Spinal cord (tissue), 9 donors: ENCODE measurements at regions not wholly inside any gene's neighbourhood (a gene's known extent, or its start where the extent isn't known, plus 50 kb on each side); places are given as distances from the start of the nearest gene placed in this dataset.

Source experiments
- DNase-seq, 6 donors: peaks; one replicate each; pipeline versions ENCODE4 v3.0.0 to v3.0.0-alpha.2; 2013 to 2015; ENCODE audit warnings: low spot score in 6 of 6, low read depth in 4 of 6
- H3K27ac ChIP-seq: one replicate; pipeline ENCODE4 v1.5.1; 2013; ENCODE audit warnings: low read depth, low read length, control low read depth
- H3K27me3 ChIP-seq: one replicate; pipeline ENCODE4 v1.6.1; 2013; ENCODE audit warnings: low read length; ENCODE audit not compliant: control insufficient read depth, insufficient read depth
- H3K36me3 ChIP-seq: one replicate; pipeline ENCODE4 v1.6.1; 2013; ENCODE audit warnings: low read length; ENCODE audit not compliant: control insufficient read depth, insufficient read depth
- H3K4me1 ChIP-seq: one replicate; pipeline ENCODE4 v1.6.1; 2013; ENCODE audit warnings: low read length; ENCODE audit not compliant: control insufficient read depth, insufficient read depth
- H3K4me3 ChIP-seq: one replicate; pipeline ENCODE4 v1.5.1; 2013; ENCODE audit warnings: low read depth, low read length, control low read depth
- H3K9me3 ChIP-seq: one replicate; pipeline ENCODE4 v1.6.1; 2013; ENCODE audit warnings: low read length; ENCODE audit not compliant: control insufficient read depth, insufficient read depth
- WGBS: methylation state at CpG from one replicate; pipeline ENCODE4 v1.1.5; 2013; ENCODE audit warnings: missing lambda C conversion rate; ENCODE audit not compliant: insufficient coverage; 5-methylcytosine and 5-hydroxymethylcytosine counted together
- donor health status: healthy.

DNA sequence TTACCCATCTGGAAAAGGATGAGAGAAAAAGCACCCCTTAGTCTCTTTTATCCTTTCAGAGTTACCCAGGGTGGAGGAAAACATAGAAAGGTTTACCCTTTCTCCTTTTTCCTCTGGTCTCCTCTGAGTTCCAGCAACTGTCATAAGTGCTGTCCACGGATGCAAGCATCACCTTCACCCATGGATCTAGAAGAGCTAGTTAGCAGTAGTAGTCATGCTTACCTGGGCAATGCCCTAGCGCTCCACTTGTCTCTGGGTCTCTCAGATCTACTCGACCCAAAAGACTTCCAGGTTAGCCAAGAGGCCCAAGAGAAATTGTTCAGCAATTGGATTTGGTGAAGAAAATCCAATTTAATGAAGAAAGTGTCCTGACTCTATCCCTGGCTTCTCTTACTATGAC, 656.2 kb upstream of the PTPRD start:
- Histone ChIP-seq H3K36me3 (no peaks in the 10 kb centered on the region), H3K9me3 (peaks cover 13% of the 10 kb centered on the region), H3K4me3 (no peak overlapping the region), H3K4me1 (no peaks in the 10 kb centered on the region), H3K27me3 (no peaks in the 10 kb centered on the region), H3K27ac (no peak overlapping the region)
- 53% methylated on average over 3 of the region's 3 CpGs for WGBS
- DNase-seq = no peak

DNA sequence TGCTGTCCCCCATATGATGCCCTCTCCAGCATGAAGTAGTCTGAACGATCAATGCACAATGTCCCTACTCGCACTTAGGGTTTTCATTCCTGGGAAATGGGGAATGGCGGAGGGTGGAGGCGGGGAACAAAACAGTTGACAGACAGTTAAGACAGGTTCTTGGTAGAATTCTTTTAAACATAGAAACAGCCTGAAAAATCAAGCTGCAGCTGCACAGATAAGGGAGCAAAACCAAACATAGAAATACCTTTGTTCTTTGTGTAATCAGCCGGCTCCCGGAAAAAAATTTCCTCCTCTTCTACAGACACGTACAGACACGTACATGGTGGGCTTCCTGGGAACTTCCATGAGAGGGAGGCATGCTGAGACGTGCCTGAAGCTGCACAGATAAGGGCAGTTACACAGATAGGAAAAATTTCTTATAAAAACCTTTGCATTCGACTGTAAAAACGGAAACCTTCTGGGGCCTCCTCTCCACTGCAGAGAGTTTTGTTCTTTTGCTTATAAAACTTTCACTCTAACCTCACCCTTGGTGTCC, 662.4 kb upstream of the PTPRD start:
- 65% methylated on average over 2 of the region's 11 CpGs for WGBS
- DNase-seq = no peak

GRCh38 chr9:11312966-11313365, 700.2 kb upstream of the PTPRD start:
- no peaks in the 10 kb centered on the region for H3K36me3 ChIP-seq
- WGBS = 33% methylated on average over 1 of the region's 2 CpGs
- peak in 1 of 6 donors; percentile 62 for DNase-seq
- peaks cover 3% of the 10 kb centered on the region for H3K4me1 ChIP-seq
- H3K9me3 ChIP-seq = no peaks in the 10 kb centered on the region
- H3K27me3 ChIP-seq = no peaks in the 10 kb centered on the region
- H3K4me3 ChIP-seq = no peak overlapping the region
- H3K27ac ChIP-seq = no peak overlapping the region

More for the DNA sequence above, 662.4 kb upstream of the PTPRD start:
- Histone ChIP-seq H3K4me3 (no peak overlapping the region), H3K9me3 (no peaks in the 10 kb centered on the region), H3K27me3 (no peaks in the 10 kb centered on the region), H3K27ac (no peak overlapping the region), H3K4me1 (no peaks in the 10 kb centered on the region), H3K36me3 (no peaks in the 10 kb centered on the region)

DNA sequence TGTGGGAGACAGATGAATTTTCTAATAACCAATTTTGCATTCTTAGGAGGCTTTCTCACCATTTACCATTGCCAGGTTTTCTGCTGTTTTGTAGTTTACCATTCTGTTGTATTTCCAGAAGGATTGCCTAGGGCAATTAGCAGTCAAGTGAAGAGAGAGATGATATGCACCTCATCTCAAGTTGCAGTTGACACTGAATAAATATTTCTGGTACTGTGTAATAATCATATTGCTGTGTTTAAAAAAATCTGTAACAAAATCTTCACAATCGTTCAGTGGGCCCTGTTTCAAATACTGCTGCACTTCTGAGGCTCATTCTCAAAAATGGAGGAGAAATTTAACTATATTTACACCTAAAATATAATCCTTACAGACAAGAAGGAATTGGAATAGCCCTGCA, 706.1 kb upstream of the PTPRD start:
- no peaks in the 10 kb centered on the region for H3K36me3 ChIP-seq
- no peaks in the 10 kb centered on the region for H3K4me1 ChIP-seq
- no peaks in the 10 kb centered on the region for H3K27me3 ChIP-seq
- no peak overlapping the region for H3K4me3 ChIP-seq
- no peak overlapping the region for H3K27ac ChIP-seq
- H3K9me3 ChIP-seq = no peaks in the 10 kb centered on the region
- peak in 2 of 6 donors; percentile 22 to 59 for DNase-seq
- no CpG with 5 or more reads among the region's 1 CpG for WGBS

- WGBS = 10% methylated on average over 3 of the region's 5 CpGs
- peak; percentile 35 to 91 (median 47) for DNase-seq
- Histone ChIP-seq H3K4me1 (no peaks in the 10 kb centered on the region), H3K27me3 (no peaks in the 10 kb centered on the region), H3K27ac (no peak overlapping the region), H3K36me3 (no peaks in the 10 kb centered on the region), H3K9me3 (no peaks in the 10 kb centered on the region), H3K4me3 (no peak overlapping the region)
Measured at GRCh38 chr9:11319538-11319937, 706.7 kb upstream of the PTPRD start.

GRCh38 chr9:11320989-11321388, 708.2 kb upstream of the PTPRD start:
- no peak overlapping the region for H3K4me3 ChIP-seq
- no peaks in the 10 kb centered on the region for H3K27me3 ChIP-seq
- no peak overlapping the region for H3K27ac ChIP-seq
- H3K4me1 ChIP-seq = no peaks in the 10 kb centered on the region
- peak in 1 of 6 donors; percentile 11 for DNase-seq
- H3K9me3 ChIP-seq = no peaks in the 10 kb centered on the region
- no peaks in the 10 kb centered on the region for H3K36me3 ChIP-seq

DNA sequence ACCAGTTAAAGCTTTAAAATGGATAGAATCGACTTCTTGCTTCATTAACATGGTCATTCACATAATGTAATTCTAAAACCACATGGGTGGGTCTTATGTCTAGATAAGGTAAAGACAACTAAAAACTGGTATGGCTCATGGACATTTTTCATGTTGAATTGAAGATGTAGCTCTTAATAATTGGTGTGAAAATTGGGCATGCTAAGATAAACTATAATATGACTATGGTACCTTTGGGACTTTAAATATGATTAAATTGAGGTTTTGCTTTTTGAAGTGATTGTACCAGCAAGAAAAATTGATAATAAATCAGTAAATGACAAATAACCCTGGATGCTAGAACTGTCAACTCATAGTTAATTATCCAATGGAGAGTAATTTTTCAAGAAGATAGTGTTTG, 710.7 kb upstream of the PTPRD start:
- Histone ChIP-seq H3K36me3 (no peaks in the 10 kb centered on the region), H3K27ac (no peak overlapping the region), H3K4me3 (no peak overlapping the region), H3K4me1 (no peaks in the 10 kb centered on the region), H3K27me3 (no peaks in the 10 kb centered on the region), H3K9me3 (no peaks in the 10 kb centered on the region)
- WGBS = no CpG with 5 or more reads among the region's 1 CpG
- no peak for DNase-seq

DNA sequence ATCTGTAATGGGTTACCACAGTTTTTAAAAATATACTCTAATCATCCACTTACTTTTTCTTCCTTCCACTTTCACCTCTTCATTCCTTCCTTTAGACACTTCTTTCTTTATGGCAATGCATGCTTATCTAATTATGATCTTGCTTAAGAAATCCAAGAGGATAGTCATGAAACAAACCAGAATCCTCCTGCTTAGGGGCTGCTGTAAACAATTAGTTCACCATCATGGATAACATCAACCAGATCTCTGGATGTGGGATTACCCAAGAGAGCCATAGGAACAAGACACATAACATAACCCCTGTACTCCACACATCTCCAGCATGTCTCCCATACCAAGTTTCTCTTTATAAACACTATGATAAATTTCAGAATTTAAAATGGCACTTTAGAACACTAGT, 713.4 kb upstream of the PTPRD start:
- Histone ChIP-seq H3K27me3 (no peaks in the 10 kb centered on the region), H3K36me3 (no peaks in the 10 kb centered on the region), H3K27ac (no peak overlapping the region), H3K4me1 (no peaks in the 10 kb centered on the region), H3K9me3 (no peaks in the 10 kb centered on the region), H3K4me3 (no peak overlapping the region)
- DNase-seq = no peak

DNA sequence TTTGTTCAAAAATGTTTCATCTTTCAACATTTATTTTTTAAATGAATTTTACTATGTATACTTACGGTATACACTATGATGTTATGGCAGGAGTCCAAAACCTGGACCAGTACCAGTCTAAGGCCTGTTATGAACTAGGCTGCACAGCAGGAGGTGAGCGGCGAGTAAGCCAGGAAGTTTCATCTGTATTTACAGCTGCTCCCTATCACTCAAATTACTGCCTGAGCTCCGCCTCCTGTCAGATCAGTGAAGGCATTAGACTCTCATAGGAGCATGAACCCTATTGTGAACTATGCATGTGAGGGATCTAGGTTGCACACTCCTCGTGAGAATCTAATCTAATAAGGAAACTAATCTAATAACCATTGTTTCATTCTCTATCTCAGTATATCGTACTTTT, 715.5 kb upstream of the PTPRD start:
- no CpG with 5 or more reads among the region's 6 CpGs for WGBS
- Histone ChIP-seq H3K9me3 (no peaks in the 10 kb centered on the region), H3K4me1 (no peaks in the 10 kb centered on the region), H3K36me3 (no peaks in the 10 kb centered on the region), H3K27ac (no peak overlapping the region), H3K4me3 (no peak overlapping the region), H3K27me3 (no peaks in the 10 kb centered on the region)
- DNase-seq = no peak

- Histone ChIP-seq H3K4me3 (no peak overlapping the region), H3K36me3 (no peaks in the 10 kb centered on the region), H3K9me3 (no peaks in the 10 kb centered on the region), H3K27me3 (no peaks in the 10 kb centered on the region), H3K27ac (no peak overlapping the region), H3K4me1 (no peaks in the 10 kb centered on the region)
- DNase-seq = no peak
Measured at GRCh38 chr9:11335011-11335410, 722.2 kb upstream of the PTPRD start.
